ENCODE measurements at regions not wholly inside any gene's neighbourhood (a gene's known extent, or its start where the extent isn't known, plus 50 kb on each side); places are given as distances from the start of the nearest gene placed in this dataset.

DNA sequence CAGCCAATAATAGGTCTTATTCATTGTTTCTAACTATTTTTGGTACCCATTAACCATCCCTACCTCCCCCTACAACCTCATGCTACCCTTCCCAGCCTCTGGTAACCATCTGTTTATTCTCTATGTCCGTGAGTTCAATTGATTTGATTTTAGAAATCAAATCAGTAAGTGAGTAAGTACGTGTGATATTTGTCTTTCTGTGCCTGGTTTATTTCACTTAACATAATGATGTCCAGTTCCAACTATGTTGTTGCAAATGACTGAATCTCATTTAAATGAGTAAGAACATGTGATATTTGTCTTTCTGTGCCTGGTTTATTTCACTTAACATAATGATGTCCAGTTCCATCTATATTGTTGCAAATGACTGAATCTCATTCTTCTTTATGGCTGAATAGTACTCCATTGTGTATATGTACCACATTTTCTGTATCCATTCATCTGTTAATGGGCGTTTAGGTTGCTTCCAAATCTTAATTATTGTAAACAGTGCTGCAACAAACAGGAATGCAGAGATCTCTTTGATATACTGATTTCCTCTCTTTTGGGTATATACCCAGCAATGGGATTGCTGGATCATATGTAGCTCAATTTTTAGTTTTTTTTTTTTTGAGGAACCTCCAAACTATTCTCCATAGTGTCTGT, 49.7 kb upstream of the BICC1 start:
- Histone ChIP-seq H3K4me2 (ENCODE audit: low read length) (no peak overlapping the region), H3K79me2 (ENCODE audit: low read length) (no peaks in the 10 kb centered on the region), H3K4me3 (ENCODE audit: low read length) (no peak overlapping the region), H3K27ac (ENCODE audit: low read length) (no peak overlapping the region), H3K36me3 (ENCODE audit: low read depth, low read length) (no peaks in the 10 kb centered on the region), H3K9ac (ENCODE audit: low read length) (no peak overlapping the region), H3K9me2 (replicated peaks; ENCODE audit: low read length) (no peaks in the 10 kb centered on the region), H3K27me3 (ENCODE audit: low read length) (peaks cover 16% of the 10 kb centered on the region; the same call in 1 of the 2 replicates), H4K20me1 (ENCODE audit: low read length) (no peaks in the 10 kb centered on the region), H3F3A (ENCODE audit: low read length, unreplicated experiment) (no peaks in the 10 kb centered on the region), H2AFZ (ENCODE audit: low read length) (no peak overlapping the region), H3K4me1 (ENCODE audit: insufficient read depth, low read length) (no peaks in the 10 kb centered on the region), H3K9me3 (ENCODE audit: low read length) (no peaks in the 10 kb centered on the region)
- ChIA-PET CTCF (no interaction called here), POLR2A (ENCODE audit: unreplicated experiment) (no interaction called here)
- TF ChIP-seq, protein P1, sequence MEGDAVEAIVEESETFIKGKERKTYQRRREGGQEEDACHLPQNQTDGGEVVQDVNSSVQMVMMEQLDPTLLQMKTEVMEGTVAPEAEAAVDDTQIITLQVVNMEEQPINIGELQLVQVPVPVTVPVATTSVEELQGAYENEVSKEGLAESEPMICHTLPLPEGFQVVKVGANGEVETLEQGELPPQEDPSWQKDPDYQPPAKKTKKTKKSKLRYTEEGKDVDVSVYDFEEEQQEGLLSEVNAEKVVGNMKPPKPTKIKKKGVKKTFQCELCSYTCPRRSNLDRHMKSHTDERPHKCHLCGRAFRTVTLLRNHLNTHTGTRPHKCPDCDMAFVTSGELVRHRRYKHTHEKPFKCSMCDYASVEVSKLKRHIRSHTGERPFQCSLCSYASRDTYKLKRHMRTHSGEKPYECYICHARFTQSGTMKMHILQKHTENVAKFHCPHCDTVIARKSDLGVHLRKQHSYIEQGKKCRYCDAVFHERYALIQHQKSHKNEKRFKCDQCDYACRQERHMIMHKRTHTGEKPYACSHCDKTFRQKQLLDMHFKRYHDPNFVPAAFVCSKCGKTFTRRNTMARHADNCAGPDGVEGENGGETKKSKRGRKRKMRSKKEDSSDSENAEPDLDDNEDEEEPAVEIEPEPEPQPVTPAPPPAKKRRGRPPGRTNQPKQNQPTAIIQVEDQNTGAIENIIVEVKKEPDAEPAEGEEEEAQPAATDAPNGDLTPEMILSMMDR (conservative IDR thresholded peaks at IDR 0.05; ENCODE audit: low read depth, low read length) = no peak
- TF ChIP-seq EZH2 (IDR thresholded peaks at IDR 0.05; ENCODE audit: low read length, unreplicated experiment) (no peak), EZH2phosphoT487 (IDR thresholded peaks at IDR 0.05; ENCODE audit: borderline replicate concordance, low read length) (no peak)
- BruUV-seq (replicated peaks) = no TSS peak
- DNase-seq (no peak), ATAC-seq (no peak)
- intact Hi-C loops (cut with micrococcal nuclease) = no loop called here

Measured in PC-3 (cell line).